ENCODE measurements at regions not wholly inside any gene's neighbourhood (a gene's known extent, or its start where the extent isn't known, plus 50 kb on each side); places are given as distances from the start of the nearest gene placed in this dataset.

DNA sequence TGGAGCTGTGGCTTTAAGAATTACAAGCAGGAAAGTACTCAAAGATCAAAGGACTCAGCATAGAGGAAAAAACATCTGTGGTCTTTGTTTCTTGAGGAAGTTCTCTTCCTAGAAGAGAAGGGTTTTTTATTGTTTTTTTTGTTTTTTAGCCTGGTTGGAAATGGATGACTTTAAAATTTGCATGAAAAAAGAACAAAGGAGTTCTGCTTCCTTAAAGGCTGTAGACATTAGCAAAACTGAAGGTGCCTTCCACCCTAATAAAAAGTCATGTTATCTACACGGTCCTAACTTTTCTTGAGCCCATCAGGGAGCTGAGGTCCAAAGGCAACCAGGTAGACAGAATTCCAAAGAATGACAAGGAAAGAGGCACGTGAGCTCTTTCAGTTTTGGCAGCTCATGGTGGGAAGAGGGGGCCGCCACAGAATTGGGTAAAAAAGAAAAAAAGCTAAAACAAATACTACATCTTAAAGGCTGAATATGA lies 356.6 kb downstream of the SH2D4B start:
- TF ChIP-seq, protein P1, sequence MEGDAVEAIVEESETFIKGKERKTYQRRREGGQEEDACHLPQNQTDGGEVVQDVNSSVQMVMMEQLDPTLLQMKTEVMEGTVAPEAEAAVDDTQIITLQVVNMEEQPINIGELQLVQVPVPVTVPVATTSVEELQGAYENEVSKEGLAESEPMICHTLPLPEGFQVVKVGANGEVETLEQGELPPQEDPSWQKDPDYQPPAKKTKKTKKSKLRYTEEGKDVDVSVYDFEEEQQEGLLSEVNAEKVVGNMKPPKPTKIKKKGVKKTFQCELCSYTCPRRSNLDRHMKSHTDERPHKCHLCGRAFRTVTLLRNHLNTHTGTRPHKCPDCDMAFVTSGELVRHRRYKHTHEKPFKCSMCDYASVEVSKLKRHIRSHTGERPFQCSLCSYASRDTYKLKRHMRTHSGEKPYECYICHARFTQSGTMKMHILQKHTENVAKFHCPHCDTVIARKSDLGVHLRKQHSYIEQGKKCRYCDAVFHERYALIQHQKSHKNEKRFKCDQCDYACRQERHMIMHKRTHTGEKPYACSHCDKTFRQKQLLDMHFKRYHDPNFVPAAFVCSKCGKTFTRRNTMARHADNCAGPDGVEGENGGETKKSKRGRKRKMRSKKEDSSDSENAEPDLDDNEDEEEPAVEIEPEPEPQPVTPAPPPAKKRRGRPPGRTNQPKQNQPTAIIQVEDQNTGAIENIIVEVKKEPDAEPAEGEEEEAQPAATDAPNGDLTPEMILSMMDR (IDR thresholded peaks at IDR 0.05 in 4 of 5, conservative IDR thresholded peaks at IDR 0.05 in 1 of 5), result no peak
- TF ChIP-seq POLR2A (IDR thresholded peaks at IDR 0.05), result no peak
